A172 (cell line): ENCODE measurements at regions not wholly inside any gene's neighbourhood (a gene's known extent, or its start where the extent isn't known, plus 50 kb on each side); places are given as distances from the start of the nearest gene placed in this dataset.
A peak's percentile ranks its signal among the peaks of the same experiment; 100 is the strongest.
"Not testable (repeated sequence)": the region's sequence is repeated elsewhere in the genome, so short reads cannot be mapped to it uniquely, and the experiment has no call there.

Experiments used
- DNase-seq: peaks from one replicate; pipeline ENCODE4 v3.0.0-alpha.2; 2015; ENCODE audit warnings: low spot score

GRCh38 chr18:68233018-68233417 is 481.9 kb downstream of the TMX3 start:
- DNase-seq, result no peak

- no peak for DNase-seq
Measured at GRCh38 chr18:68229351-68229750, 485.6 kb downstream of the TMX3 start.

- no peak for DNase-seq
Measured at GRCh38 chr18:68221111-68221724, 493.7 kb downstream of the TMX3 start.

GRCh38 chr18:68220458-68220857 is 494.4 kb downstream of the TMX3 start:
- DNase-seq, result no peak

- DNase-seq, result no peak
Measured at GRCh38 chr18:68219872-68220271, 495.0 kb downstream of the TMX3 start.

- DNase-seq, result no peak
Measured at GRCh38 chr18:68219274-68219673, 495.6 kb downstream of the TMX3 start.

GRCh38 chr18:68215931-68216330 is 499.0 kb downstream of the TMX3 start:
- peak; percentile 2 for DNase-seq

GRCh38 chr18:68186039-68186438 is 528.9 kb downstream of the TMX3 start:
- DNase-seq, result no peak

- DNase-seq, result no peak
Measured at GRCh38 chr18:68181956-68182355, 533.0 kb downstream of the TMX3 start.

- DNase-seq, result no peak
Measured at GRCh38 chr18:68179811-68180210, 535.1 kb downstream of the TMX3 start.

GRCh38 chr18:68178921-68179320 is 536.0 kb downstream of the TMX3 start:
- DNase-seq, result no peak

GRCh38 chr18:68177807-68178702 is 536.9 kb downstream of the TMX3 start:
- DNase-seq, result peak; percentile 36

- no peak for DNase-seq
Measured at GRCh38 chr18:68176901-68177300, 538.0 kb downstream of the TMX3 start.

- peak; percentile 24 for DNase-seq
Measured at GRCh38 chr18:68172842-68173549, 541.9 kb downstream of the TMX3 start.

- DNase-seq, result no peak
Measured at GRCh38 chr18:68164909-68165308, 550.0 kb downstream of the TMX3 start.

- not testable (repeated sequence) for DNase-seq
Measured at GRCh38 chr18:68153821-68154220, 561.1 kb downstream of the TMX3 start.

GRCh38 chr18:68152770-68153169 is 562.1 kb downstream of the TMX3 start:
- DNase-seq, result no peak

- no peak for DNase-seq
Measured at GRCh38 chr18:68150961-68151360, 563.9 kb downstream of the TMX3 start.

- no peak for DNase-seq
Measured at GRCh38 chr18:68148863-68149262, 566.0 kb downstream of the TMX3 start.

- DNase-seq, result no peak
Measured at GRCh38 chr18:68147728-68148127, 567.2 kb downstream of the TMX3 start.

- no peak for DNase-seq
Measured at GRCh38 chr18:68121826-68122225, 593.1 kb downstream of the TMX3 start.

- DNase-seq, result no peak
Measured at GRCh38 chr18:68121308-68121707, 593.6 kb downstream of the TMX3 start.

GRCh38 chr18:68114989-68115388 is 598.5 kb upstream of the DSEL start:
- DNase-seq, result no peak
